Ovary (tissue), 7 donors: ENCODE measurements at regions not wholly inside any gene's neighbourhood (a gene's known extent, or its start where the extent isn't known, plus 50 kb on each side); places are given as distances from the start of the nearest gene placed in this dataset.

ENCODE experiments used
- DNase-seq, 5 donors: peaks; one replicate each; pipeline ENCODE4 v3.0.0-alpha.2; 2019 to 2020
- H3K27ac ChIP-seq, 2 donors: fragments of 200-600 bp; one replicate each; pipeline versions ENCODE4 v1.5.1 to v1.8.0; 2019 to 2022
- H3K27me3 ChIP-seq: fragments of 200-600 bp; one replicate; pipeline ENCODE4 v1.8.0; 2022
- H3K36me3 ChIP-seq: fragments of 200-600 bp; sonication (generic); one replicate; pipeline ENCODE4 v1.5.1; 2019
- H3K4me1 ChIP-seq: one replicate; pipeline ENCODE4 v1.8.1; 2013; ENCODE audit warnings: mild to moderate bottlenecking, moderate library complexity; ENCODE audit not compliant: insufficient read depth
- H3K4me3 ChIP-seq: fragments of 200-600 bp; sonication (generic); one replicate; pipeline ENCODE4 v1.5.1; 2017
- H3K9me3 ChIP-seq, 2 donors: fragments of 200-600 bp in 1 of 2; sonication (generic) in 1 of 2; one replicate each; pipeline versions ENCODE4 v1.5.1 to v1.8.1; 2013 to 2019; ENCODE audit warnings: mild to moderate bottlenecking in 1 of 2, moderate library complexity in 1 of 2
- CTCF ChIP-seq, 3 donors: fragments of 450-650 bp in 2 of 3; fragments of 200-600 bp in 1 of 3; IDR thresholded peaks; one replicate each; pipeline versions ENCODE4 v1.5.1 to v1.8.0; 2016 to 2022; ENCODE audit warnings: antibody characterized with exemption in 3 of 3, mild to moderate bottlenecking in 1 of 3
- EP300 ChIP-seq: sonication (generic); formaldehyde crosslinking; IDR thresholded peaks from one replicate; pipeline ENCODE4 v1.6.1; 2017; ENCODE audit warnings: antibody characterized with exemption
- POLR2A ChIP-seq: fragments of 450-650 bp; IDR thresholded peaks from one replicate; pipeline ENCODE4 v1.6.1; 2017; ENCODE audit warnings: antibody characterized with exemption, mild to moderate bottlenecking, moderate library complexity
- WGBS, 3 donors: extraction: QIAGEN DNeasy Blood & Tissue Kit in 1 of 3; methylation state at CpG; one replicate each; pipeline versions ENCODE4 v1.1.5 to v1.1.7; 2013 to 2017; 5-methylcytosine and 5-hydroxymethylcytosine counted together
- intact Hi-C, 4 donors: fragments of 100-400 bp; cut with DNase I; formaldehyde crosslinking; loops; one replicate each; pipeline versions ENCODE4 v1.11.0 to v1.15.1; 2022 to 2023
- donor health status: DM: no; HTN: no; CAD: no; lungs with moderate emphysema.
- donor health status: DM: no; HTN: no; CAD: no.
- donor health status: Bipolar disorder and iron deficiency.
- donor health status: DM: no; HTN: no; CAD: no.
- donor health status: DM: yes; HTN: yes; CAD: no.

DNA sequence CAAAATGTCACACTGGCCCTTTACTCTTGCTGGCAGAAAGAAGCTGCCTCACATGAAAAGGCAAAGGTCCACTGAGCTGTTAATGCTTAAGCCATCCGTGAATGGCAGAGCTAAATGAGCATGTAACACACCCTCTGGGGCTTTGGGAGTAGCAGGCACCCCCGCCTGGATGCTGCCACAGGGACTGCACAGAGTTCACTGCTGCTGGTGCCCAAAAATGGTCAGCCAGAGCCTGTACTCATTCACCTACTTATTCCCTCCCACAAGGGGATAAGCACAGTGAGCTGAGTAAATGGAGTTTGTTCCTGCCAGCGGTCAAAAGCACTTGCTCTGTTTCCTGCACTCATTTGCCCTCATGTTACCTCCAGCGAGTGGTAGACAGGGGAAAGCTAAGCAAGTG, 374.0 kb upstream of the STEAP1 start:
- no peaks in the 10 kb centered on the region for H3K9me3 ChIP-seq
- intact Hi-C loops, result no loop called here
- no peak for DNase-seq
- WGBS, 3 donors, result 85 to 86% (median 86%) methylated on average over 4 of the region's 4 CpGs
- H3K4me3 ChIP-seq, result no peak overlapping the region
- H3K27ac ChIP-seq, result no peak overlapping the region
- TF ChIP-seq POLR2A (no peak), EP300 (no peak)
- no peaks in the 10 kb centered on the region for H3K27me3 ChIP-seq
- H3K36me3 ChIP-seq, result no peaks in the 10 kb centered on the region
- H3K4me1 ChIP-seq, result no peaks in the 10 kb centered on the region

DNA sequence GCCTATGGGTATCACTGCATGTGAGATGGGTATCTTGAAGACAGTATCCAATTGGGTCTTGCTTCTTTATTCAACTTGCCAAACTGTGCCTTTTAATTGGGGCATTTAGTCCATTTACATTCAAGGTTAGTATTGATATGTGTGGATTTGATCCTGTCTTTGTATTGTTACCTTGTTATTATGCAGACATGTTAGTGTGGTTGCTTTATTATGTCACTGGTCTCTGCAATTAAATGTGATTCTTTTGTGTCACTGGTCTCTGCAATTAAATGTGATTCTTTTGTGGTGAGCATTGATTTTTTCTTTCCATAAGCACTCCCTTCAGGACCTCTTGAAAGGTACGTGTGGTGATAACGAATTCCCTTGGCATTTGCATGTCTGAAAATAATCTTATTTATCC, 357.8 kb upstream of the STEAP1 start:
- H3K36me3 ChIP-seq, result no peaks in the 10 kb centered on the region
- H3K9me3 ChIP-seq, result no peaks in the 10 kb centered on the region
- no peaks in the 10 kb centered on the region for H3K27me3 ChIP-seq
- no peak for DNase-seq
- H3K4me1 ChIP-seq, result no peaks in the 10 kb centered on the region
- H3K4me3 ChIP-seq, result no peak overlapping the region
- WGBS, 3 donors, result 80 to 81% (median 80%) methylated on average over 2 of the region's 2 CpGs
- intact Hi-C loops, result no loop called here
- H3K27ac ChIP-seq, result no peak overlapping the region
- TF ChIP-seq EP300, result no peak

DNA sequence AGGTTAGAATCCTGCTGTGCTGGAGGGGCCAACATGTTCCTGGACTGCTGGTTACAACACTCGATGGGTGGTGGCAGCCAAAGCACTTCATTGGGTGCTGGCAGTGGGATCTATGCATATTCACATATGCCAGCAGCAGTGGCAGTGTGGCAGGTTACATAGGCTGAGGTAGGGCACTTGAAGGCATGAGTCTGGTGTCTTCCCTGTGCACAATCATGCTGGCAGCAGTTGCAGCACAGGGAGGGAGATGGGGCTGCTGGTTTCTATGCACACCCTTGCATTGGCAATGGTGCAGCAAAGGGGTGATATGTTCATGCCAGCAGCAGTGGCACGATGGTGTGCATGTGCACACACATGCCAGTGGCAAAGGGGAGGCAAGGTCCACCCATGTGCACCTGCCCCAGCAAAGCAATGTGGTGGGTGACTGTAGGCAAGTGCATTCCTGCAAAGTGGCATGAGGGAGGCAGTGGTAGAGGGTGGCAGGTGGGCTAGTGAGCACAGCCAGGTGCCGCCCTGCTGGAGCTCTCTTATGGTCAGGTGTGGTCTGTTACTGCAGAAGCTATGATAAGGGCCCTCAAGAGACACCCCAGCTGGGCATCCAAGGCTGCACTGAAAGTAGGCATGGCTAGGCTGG, 356.2 kb upstream of the STEAP1 start:
- intact Hi-C loops, result no loop called here
- WGBS, 3 donors, result 84 to 90% (median 84%) methylated on average over 3 of the region's 3 CpGs
- DNase-seq, result no peak
- H3K9me3 ChIP-seq, result no peaks in the 10 kb centered on the region
- H3K4me3 ChIP-seq, result no peak overlapping the region
- H3K27me3 ChIP-seq, result no peaks in the 10 kb centered on the region
- H3K36me3 ChIP-seq, result no peaks in the 10 kb centered on the region
- TF ChIP-seq POLR2A, result no peak
- no peak for TF ChIP-seq EP300
- H3K27ac ChIP-seq, result no peak overlapping the region
- no peaks in the 10 kb centered on the region for H3K4me1 ChIP-seq

GRCh38 chr7:89798599-89798996, 355.7 kb upstream of the STEAP1 start:
- intact Hi-C loops, result no loop called here
- Histone ChIP-seq H3K4me1 (no peaks in the 10 kb centered on the region), H3K9me3 (no peaks in the 10 kb centered on the region), H3K36me3 (no peaks in the 10 kb centered on the region), H3K27ac (no peak overlapping the region), H3K27me3 (no peaks in the 10 kb centered on the region), H3K4me3 (no peak overlapping the region)
- 93 to 100% (median 100%) methylated on average over 2 of the region's 2 CpGs for WGBS, 3 donors
- TF ChIP-seq POLR2A (no peak), EP300 (no peak), CTCF (IDR thresholded peaks at IDR 0.05) (no peak)
- DNase-seq, result peak in 1 of 5 donors; percentile 9

- no peaks in the 10 kb centered on the region for H3K9me3 ChIP-seq
- WGBS, 3 donors, result 5 to 18% (median 11%) methylated on average over 2 of the region's 2 CpGs
- H3K4me1 ChIP-seq, result no peaks in the 10 kb centered on the region
- no peaks in the 10 kb centered on the region for H3K36me3 ChIP-seq
- no peak for DNase-seq
- H3K4me3 ChIP-seq, result no peak overlapping the region
- intact Hi-C loops, result no loop called here
- TF ChIP-seq POLR2A (no peak), EP300 (no peak), CTCF (IDR thresholded peaks at IDR 0.05) (no peak)
- H3K27ac ChIP-seq, result no peak overlapping the region
- H3K27me3 ChIP-seq, result no peaks in the 10 kb centered on the region
Measured at GRCh38 chr7:89800761-89801160, 353.5 kb upstream of the STEAP1 start.

DNA sequence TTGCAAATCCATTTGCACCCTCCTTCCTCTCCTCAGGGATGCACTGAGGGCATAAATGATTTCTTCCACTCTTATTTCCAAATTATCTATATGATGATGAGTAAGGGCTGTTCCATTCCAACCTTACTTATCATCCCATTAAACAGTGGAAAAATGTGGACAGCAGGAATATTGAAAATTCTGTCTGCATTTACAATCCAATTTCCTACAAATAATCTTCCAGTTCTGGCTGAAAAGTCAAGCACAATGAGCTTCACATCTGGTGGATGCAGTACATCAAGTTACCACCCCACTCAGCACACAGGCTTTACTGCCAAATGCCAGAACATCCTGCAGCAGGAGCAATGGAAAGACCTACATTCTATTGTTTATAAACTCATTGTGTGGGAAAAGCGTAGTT, 345.0 kb upstream of the STEAP1 start:
- TF ChIP-seq EP300 (no peak), CTCF (IDR thresholded peaks at IDR 0.05) (no peak), POLR2A (no peak)

More for the DNA sequence above, 345.0 kb upstream of the STEAP1 start:
- Histone ChIP-seq H3K27ac (no peak overlapping the region), H3K27me3 (no peaks in the 10 kb centered on the region), H3K4me1 (no peaks in the 10 kb centered on the region), H3K9me3 (no peaks in the 10 kb centered on the region), H3K36me3 (no peaks in the 10 kb centered on the region), H3K4me3 (no peak overlapping the region)
- 61 to 66% (median 63%) methylated on average over 1 of the region's 1 CpG for WGBS, 3 donors
- DNase-seq, result no peak
- intact Hi-C loops, result no loop called here
